GM23338 (cell line): ENCODE measurements at regions not wholly inside any gene's neighbourhood (a gene's known extent, or its start where the extent isn't known, plus 50 kb on each side); places are given as distances from the start of the nearest gene placed in this dataset.

Experiments used
- EZH2 ChIP-seq: fragments of 200-600 bp; sonication (generic); IDR thresholded peaks from one replicate; pipeline ENCODE4 v1.8.0; 2017; ENCODE audit warnings: antibody characterized with exemption, mild to moderate bottlenecking, low read depth; ENCODE audit not compliant: unreplicated experiment
- JUNB ChIP-seq: IDR thresholded peaks from one replicate; pipeline ENCODE4 v1.6.1; 2016; ENCODE audit warnings: antibody characterized with exemption; ENCODE audit not compliant: unreplicated experiment
- TF ChIP-seq, protein P1 (sequence below), 2 experiments: fragments of 200-600 bp in 1 of 2; sonication (generic) in 1 of 2; conservative IDR thresholded peaks; 2 replicates each; pipeline versions ENCODE4 v1.5.1 to v1.6.1; 2016 to 2017; ENCODE audit warnings: antibody characterized with exemption in 2 of 2, low read depth in 2 of 2, mild to moderate bottlenecking in 2 of 2, moderate library complexity in 1 of 2

DNA sequence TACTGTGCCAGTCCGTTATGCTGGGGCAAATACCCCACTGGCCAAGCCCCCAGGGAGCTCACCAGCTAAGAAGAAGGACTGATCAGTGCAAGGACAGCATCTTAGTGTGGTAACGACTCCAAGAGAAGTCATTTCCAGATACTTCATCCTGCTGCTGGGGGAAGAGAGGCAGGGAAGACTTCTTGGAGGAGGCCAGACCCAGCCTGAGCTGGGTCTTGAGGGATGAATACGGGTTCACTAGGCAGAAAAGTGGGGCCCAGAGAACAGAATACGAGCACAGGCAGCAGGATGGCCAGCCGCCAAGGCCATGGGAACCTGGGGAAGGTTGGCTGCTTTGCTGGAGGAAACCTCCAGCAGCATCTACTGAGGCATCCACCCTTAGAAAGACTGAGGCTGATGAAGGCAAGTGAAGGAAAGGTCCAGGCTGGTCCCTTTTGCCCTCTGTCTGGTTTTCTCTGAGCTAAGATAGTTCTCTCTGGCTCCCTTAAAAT, 84.1 kb downstream of the GLI2 start:
- TF ChIP-seq JUNB: no peak
- TF ChIP-seq, protein P1, sequence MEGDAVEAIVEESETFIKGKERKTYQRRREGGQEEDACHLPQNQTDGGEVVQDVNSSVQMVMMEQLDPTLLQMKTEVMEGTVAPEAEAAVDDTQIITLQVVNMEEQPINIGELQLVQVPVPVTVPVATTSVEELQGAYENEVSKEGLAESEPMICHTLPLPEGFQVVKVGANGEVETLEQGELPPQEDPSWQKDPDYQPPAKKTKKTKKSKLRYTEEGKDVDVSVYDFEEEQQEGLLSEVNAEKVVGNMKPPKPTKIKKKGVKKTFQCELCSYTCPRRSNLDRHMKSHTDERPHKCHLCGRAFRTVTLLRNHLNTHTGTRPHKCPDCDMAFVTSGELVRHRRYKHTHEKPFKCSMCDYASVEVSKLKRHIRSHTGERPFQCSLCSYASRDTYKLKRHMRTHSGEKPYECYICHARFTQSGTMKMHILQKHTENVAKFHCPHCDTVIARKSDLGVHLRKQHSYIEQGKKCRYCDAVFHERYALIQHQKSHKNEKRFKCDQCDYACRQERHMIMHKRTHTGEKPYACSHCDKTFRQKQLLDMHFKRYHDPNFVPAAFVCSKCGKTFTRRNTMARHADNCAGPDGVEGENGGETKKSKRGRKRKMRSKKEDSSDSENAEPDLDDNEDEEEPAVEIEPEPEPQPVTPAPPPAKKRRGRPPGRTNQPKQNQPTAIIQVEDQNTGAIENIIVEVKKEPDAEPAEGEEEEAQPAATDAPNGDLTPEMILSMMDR (conservative IDR thresholded peaks at IDR 0.05; ENCODE audit: low read depth in 2 of 2): no peak
- no peak for TF ChIP-seq EZH2
